G401.6 (cell line): ENCODE measurements at regions not wholly inside any gene's neighbourhood (a gene's known extent, or its start where the extent isn't known, plus 50 kb on each side); places are given as distances from the start of the nearest gene placed in this dataset.

Experiments used
- FAIRE-seq: peaks from 2 replicates; lab custom pipeline; 2012; peaks lifted over from hg19 to GRCh38; lab: Jason Lieb, UNC

DNA sequence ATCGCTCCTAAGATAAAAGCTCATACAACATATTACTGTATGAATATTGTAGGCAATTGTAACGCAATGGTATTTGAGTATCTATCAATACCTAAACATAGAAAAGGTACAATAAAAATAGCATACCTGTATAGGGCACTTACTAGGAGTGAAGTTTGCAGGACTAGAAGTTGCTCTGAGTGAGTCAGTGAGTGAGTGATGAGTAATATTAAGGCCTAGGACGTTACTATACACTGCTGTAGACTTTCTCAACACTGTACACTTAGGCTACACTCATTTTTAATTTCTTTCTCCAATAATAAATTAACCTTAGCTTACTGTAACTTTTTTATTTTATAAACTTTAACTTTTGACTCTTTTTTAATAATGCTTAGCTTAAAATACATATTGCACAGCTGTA is 546.9 kb downstream of the HACE1 start:
- FAIRE-seq, result no peak

DNA sequence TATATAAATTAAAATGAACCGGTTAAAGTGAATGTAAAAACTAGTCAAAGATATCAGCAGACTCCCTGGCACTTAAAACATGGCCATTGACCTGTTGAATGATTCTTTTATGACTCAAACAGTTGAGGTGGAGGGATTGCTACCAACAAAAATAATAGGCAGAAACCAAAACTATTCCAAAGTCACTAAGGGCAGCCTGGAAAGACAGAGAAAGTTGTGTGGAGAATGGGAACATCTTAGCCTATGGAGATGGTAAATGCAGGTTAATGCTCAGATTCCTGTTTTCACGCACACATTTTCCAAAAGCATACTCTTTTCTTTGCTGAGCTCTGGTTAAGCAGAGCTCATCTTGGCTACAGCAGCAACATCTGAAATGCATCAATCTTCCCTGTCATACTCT is 553.5 kb downstream of the HACE1 start:
- no peak for FAIRE-seq

DNA sequence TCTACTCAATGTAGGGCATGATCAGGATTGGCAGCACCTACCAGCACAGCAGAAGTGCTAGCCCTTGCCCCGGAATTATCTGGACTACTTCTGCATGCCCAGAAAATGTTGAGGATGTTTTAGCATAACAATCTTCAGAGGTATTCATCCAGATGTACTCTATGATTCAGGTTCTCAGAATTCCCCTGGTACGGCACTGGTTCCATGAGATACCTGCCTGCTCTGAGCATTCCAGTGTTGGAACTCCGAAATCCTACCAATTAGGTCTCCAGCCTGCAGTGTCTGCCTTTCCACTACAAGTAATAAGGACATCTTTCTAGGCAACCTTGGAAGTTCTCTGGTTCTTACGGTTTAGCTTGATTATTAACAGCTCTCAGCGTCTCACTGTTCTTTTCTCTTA is 554.5 kb downstream of the HACE1 start:
- no peak for FAIRE-seq

DNA sequence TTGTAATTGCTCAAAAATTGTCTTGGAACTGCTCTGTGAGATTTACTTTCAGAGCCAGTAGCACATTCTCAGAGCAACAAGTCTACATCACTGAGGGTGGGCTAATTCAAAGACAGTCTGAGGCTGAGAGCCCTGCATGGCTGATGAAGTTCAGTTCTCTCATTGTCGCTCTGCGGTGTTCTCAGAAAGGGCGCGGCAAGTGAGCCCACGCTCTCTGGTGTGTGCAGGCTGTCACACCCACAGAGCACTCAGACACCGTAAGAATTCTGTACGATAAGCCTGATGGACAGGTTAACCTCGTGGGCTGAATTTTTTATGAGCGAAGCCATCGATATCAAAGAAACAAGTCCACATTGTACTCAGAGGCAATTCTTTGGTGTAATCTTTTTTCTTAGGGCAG is 557.8 kb downstream of the HACE1 start:
- FAIRE-seq, result no peak

DNA sequence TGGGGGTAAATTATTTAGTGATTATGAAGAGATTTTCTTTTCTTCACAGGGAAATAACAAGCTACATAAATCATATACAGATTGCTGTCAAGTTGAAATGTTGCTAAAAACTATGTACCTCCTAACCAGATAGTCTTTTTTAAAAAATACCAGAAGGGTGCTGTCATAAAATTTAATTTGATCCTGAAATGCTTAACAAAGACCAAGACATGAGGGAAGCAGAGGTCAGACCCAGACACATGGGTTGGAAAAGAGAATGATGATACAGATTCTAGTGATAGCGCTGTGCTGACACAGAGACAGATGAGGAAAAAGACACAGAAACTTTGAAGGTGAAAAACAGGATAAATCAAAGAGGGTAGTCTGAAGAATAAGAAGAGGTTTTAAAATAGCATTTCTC is 573.1 kb downstream of the HACE1 start:
- no peak for FAIRE-seq

DNA sequence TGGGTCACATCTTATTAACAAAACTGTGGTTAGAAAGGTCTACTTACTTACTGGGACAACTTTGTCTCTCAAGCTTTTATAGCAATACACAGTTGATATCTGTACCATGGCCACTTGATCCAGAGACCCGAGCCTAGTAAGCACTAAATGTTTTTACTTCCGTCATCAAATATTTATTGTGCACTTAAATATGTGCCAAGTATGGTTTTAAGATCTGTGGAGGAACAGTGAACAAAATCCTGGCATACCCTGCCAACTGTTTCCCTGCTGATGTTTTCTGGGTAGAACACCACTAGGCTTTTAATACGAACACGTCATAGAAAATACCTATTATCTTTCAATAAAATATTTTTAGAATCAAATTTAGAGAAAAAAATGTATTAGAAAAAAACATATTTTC is 574.8 kb downstream of the HACE1 start:
- FAIRE-seq, result no peak

DNA sequence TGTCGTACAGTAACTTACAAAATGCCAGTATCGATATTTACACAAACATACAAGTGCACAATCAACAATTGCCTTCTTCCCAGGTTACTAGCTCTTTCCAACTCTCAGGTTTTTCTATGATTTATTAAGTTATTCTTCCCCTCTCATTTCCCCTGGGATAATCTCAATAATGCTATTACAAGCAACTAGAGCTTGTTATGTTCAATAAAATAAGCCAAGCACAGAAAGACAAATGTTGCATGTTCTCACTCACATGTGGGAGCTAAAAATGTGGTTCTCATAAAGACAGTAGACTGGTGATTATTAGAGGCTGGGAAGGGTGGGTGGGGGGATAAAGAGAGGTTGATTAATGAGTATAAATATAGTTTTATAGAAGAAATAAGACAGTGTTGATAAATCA is 577.1 kb downstream of the HACE1 start:
- no peak for FAIRE-seq

DNA sequence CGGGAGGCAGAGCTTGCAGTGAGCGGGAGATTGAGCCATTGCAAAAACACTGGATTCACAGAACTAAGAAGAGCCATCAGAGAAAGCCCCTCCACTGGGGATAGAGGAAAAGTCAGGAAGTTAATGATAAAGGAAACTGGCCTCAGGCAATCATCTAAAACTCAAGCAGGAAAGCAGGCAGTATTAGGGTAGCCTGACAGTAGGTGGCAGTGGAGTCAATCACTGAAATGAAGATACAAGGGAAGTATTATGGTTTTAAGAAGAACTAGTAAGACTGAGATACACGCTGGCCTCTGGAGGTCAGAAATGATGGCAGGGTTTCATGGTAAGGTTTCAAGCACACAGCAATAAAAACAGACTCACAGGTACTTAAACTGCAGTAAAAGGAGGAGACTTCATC is 578.3 kb downstream of the HACE1 start:
- FAIRE-seq, result no peak

DNA sequence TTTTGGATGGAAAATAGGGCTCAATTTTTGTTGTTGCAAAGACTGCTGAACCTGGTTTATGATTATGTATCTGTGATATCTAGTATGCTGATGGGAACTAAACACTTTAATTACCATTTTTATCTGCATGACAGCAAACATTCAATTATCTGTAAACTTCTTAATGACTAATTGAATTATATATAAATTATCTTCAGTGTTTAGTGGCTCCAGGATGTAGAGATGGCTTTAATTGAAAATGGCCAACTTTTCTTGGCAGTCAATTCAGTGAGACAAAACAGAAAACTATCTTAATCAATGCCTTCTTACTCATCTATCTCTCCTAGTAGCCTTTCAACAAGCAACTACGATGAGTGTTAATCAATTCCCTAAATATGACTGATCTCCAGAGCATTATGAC is 591.3 kb downstream of the HACE1 start:
- FAIRE-seq, result no peak

DNA sequence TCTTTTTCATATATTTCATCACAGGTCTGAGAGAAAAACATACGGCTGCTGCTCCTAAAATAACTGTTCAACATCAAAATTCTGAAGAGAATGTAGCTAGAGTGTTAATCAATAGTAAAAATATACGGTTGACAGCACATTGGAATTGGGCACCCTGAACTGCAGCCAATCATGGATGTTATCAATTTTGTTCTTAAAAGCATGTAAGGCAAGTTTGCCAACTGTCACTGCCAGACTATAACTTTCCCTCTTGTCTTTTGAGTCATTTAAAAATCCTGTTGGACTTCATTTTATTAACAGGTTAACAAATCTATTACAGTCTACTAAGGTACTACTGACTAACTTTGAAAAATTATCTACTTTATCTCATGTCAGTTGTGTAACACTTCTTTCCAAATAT is 592.8 kb downstream of the HACE1 start:
- no peak for FAIRE-seq

DNA sequence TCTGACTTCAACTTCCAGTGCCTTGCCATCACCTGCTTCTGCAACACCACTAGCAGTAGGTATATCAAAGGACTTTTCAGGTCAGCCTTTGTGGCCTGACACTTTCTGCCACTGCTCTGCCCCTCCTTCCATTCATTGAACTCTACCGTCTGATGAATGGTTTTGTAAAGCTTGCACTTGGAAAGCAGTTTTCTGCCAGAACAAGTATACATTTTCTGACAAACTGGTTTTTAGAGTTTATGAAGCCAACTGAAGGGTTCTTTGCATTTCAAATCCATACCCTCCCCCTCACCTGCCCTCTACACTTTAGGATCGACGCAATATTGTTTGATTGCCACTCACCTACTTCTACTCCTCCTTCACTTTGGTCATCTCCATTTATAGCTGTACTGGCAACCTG is 603.1 kb downstream of the HACE1 start:
- FAIRE-seq, result no peak

DNA sequence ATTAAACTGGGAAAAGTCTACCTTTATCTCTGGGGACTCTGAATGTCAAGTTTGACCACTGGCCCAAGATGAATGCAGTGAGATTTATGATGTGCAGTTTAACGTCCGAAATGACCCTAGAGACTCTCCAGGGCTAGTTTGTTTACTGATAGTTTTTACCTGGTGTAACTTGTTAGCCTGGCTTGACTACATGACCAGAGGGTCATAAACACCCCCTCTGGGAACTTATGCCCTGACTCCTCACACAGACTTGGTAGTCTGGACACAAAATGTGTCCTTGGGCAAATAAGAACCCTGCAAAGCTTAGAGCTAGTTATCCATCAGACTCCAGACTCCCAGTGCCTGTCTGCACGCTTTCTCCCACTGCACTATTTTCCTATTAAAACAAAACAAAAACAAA is 606.5 kb downstream of the HACE1 start:
- no peak for FAIRE-seq

DNA sequence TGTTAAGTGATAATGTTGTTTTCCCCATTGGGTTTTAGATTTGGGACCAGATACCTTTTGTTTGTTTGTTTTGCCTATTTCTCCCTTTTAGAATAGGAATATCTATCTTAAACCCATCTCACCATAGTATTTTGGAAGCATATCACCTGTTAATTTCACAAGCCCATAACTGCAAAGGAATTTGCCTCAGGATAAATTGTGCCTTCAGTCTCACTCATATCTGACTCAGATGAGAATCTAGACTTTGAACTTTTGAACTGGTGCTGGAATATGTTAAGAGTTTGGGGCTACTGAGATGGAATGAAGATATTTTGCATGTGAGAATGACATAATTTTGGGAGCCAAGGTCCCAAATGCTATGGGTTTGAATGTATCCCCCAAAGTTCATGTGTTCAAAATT is 607.4 kb downstream of the HACE1 start:
- FAIRE-seq, result no peak

DNA sequence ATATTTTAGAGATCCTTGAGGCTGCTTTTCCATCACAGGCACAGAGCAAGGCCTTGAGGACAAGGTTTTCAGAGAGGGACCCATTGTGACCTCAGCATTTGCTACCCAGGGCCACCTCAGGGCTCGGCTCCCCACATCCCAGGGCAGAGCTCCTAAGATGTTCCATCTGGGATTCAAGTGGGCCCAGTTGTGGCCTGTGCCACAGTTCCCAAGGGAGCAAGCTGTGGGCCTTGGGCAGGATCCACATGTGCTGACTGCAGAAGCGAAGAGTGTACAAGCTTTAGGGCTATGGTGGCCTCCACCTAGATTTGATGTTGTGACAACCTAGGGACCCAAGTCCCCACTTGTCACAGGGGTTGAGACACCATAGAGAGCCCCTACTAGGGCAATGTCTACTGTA is 608.1 kb downstream of the HACE1 start:
- FAIRE-seq, result no peak

DNA sequence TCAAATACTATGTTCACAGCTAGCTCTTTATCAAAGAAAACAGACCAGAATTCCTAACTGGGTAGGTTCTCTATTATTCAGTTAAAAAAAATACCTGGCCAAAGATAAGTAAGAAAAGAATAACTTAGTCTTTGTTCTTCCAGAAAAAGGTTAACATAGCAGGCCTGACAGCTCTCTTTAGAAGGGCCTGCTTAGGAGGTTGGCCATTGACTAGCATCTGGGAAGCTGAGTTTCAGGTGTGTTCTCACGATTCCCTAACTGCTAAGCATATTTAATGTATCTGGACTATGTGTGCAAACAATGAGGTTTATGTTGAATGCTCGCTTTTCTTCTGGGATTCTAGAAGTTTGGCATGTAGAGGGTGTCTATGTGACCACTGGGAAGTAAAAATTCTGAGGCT is 618.9 kb downstream of the HACE1 start:
- FAIRE-seq, result no peak

DNA sequence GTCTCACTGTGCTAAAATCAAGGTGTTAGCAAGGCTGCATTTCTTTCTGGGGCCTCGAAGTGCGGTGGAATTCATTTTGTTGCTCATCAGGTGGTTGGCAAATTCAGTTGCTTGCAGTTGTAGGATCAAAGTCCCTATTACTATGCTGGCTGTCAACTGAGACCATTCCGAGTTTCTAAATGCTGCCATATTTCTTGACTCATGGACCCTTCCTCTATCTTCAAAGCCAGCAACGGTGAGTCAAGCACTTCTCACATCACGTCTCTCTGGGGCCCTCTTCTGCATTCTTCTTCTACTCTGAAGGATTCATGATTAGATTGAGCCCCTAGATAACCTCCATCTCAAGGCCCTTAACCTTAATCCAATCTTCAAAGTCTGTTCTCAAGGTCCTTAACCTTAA is 619.7 kb downstream of the HACE1 start:
- FAIRE-seq, result no peak

DNA sequence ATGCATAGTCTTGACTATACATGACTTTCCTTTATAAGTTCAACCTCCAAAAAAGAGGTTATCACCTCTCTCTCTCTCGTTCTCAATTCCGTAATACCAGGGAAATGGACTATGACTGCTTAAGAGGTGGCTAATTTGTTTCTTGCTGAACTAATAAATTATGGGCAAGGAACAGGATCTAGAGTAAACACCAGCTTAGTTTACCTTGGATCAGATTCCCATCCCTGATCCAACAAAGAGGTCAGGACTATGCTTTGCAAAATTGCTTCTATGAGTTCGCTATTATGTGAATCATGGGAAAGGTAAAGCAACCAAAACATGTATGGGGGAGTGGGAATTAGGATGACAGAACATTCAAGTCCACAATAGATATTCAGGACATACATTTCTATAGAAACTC is 630.7 kb downstream of the HACE1 start:
- no peak for FAIRE-seq

DNA sequence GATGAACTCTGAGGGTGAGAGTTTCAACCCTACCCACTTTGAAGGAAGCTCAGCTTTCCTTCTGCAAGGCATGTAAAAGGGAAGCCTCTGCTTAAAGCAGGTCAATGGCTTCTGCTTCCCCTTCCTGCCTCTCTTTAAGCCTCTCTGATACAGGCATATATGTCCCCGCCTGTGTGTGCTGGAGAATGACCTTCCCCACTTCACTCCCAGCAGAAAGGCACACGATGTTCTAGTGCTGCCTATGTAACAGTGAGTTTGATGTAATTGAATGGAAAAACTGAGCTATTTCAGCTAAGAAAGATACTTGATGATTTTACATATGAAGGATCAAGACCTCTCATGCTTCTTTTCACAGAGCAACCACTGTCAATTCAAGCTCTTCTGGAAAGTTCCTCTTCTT is 632.2 kb downstream of the HACE1 start:
- no peak for FAIRE-seq

DNA sequence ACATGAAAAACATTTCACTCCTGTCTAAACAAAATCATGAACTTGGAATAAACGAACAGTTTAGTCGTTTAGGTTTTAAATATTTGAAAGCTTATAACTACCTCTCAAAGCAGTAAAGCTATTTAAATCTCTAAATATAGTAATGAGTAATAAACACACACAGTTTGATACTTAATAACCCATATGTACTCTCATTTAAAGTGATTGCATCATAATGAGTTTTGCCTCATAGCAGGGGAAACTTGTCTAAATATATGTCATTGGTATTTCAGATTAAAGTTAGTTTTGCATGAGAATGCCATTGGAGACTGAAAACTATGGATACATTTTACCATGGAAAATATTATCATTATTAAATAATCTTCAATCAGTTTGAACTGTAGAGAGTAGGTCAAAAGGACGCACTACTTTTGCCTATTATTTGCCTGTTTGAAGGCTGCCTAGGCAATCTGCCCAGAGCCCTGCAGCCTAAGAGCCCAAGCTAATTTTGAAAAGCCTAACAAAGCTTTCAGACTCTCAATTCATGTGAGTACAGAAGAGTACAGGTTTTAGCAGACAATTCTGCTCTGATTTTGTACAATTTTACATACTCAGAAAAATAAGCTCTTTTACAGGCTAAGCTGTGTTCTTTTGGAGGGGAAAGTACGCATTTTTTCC is 632.8 kb downstream of the HACE1 start:
- FAIRE-seq, result no peak

DNA sequence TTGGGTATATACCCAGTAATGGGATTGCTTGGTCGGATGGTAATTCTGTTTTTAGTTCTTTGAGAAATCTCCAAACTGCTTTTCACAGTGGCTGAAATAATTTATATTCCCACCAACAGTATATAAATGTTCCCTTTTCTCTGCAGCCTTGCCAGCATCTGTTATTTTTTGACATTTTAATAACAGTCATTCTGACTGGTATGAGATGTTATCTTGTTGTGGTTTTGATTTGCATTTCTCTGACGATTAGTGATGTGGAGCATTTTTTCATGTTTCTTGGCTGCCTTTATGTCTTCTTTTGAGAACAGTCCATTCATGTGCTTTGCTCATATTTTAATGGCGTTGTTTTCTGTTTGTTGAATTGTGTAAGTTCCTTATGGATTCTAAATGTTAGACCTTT is 641.6 kb downstream of the HACE1 start:
- FAIRE-seq, result no peak

DNA sequence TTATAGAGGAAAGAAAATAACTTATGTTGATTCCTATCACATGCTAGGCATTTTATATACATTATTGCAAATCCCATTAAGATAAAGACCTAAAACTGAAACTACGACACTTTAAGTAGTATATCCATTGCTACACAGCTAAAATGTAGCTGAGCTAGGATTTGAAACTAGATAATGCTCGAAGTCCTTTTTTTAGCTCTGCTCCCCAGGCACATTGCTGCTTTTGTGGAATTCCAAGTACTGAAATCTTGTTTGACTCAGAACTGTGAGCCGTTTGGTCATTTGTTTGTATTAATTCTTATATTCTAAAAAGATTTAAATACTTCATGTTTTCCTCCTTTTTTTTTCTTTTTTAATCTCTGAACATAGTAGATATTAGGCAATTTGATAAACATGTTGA is 644.8 kb downstream of the HACE1 start:
- no peak for FAIRE-seq

DNA sequence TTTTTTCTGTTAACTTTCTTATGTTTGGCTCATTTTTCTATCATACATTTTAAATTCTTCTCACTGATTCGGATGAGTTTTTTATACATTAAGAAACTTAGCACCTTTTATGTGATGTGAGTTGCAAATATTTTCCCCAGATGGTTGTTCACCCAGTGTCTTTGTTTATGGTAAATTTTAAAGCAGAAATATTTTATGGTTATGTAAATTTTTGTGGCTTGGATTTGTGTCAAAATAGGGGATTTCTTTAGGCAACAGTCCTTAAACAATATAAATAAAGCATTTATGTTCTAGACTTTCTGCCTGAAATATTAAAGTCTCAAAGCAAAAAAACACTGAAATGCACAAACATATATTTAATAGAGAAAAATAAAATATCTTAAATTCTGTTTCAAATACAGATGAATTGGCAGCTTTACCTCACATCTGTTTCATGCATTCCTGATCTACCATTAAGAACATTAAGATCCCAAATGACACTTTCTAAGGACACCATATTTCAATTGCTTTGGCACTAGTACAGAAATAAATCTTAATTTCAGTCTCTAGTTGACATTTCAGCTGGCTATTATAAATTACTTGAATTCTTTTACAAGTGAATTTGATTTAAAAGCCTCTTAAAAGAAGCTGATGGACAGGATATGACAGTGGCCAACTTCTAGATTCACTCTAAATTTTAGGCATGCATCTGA is 646.6 kb downstream of the HACE1 start:
- no peak for FAIRE-seq

DNA sequence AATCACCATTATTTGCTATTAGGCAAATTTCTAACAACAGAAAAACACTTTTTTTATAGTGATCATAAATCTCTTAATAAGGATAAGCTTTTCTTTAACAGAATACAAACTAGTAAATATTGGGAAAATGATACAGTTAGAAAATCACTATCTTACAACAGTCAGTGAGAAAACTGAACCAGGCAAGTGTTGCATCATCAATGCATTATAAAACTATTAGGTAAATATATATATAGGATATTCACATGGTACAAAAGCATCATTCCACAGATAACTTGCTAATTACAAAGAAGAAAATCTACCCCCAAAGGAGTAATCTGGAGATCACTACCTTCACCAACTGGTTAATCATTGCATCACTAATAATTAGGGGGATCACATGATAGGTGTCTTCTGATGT is 652.1 kb downstream of the HACE1 start:
- FAIRE-seq, result no peak

DNA sequence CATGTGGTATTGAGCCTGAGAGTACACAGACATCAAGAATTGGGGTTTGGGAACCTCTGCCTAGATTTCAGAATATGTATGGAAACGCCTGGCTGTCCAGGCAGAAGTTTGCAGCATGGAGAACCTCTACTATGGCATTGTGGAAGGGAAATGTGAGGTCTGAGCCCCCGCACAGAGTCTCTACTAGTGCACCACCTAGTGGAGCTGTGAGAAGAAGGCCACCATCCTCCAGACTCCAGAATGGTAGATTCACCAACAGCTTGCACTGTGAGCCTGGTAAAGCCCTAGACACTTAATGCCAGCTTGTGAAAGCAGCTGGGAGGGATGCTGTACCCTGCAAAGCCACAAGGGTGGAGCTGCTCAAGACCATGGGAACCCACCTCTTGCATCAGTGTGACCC is 658.2 kb downstream of the HACE1 start:
- no peak for FAIRE-seq

DNA sequence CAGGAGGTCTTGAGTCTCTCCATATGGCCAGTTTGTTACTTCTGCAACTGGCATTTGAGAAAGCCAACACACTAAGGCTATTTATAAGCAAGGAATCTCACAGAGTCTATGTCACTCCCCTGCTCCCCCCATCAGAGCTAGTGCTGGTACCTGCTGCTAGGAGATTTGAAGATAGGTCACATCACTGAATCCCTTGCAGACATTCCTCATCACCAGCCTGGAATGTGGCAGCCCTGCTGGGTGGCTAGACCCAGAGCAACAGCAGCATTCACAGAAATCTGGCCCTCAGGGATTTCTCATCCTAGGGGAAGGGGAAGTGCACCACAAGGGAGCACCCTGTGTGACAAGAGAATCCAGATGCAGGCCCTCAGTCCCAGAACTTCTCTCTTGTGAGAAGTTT is 672.1 kb downstream of the HACE1 start:
- no peak for FAIRE-seq
